SU-DHL-6 (cell line): ENCODE measurements at regions not wholly inside any gene's neighbourhood (a gene's known extent, or its start where the extent isn't known, plus 50 kb on each side); places are given as distances from the start of the nearest gene placed in this dataset.

Experiments
- H2AFZ ChIP-seq: fragments of 200-600 bp; sonication (generic); 2 replicates; pipeline ENCODE4 v1.6.1; 2014; ENCODE audit warnings: low read depth, mild to moderate bottlenecking, moderate library complexity, mixed read lengths, antibody characterized with exemption, low read length; ENCODE audit not compliant: severe bottlenecking
- H3F3A ChIP-seq: fragments of 200-600 bp; shearing (Covaris generic); 2 replicates; pipeline ENCODE4 v1.6.0; 2016; ENCODE audit warnings: antibody characterized with exemption, mild to moderate bottlenecking; ENCODE audit not compliant: insufficient read depth
- H3K27ac ChIP-seq: fragments of 200-600 bp; sonication (generic); 2 replicates; pipeline ENCODE4 v1.5.1; 2016; ENCODE audit warnings: low read depth, mild to moderate bottlenecking, low read length, moderate library complexity, mixed read lengths
- H3K27me3 ChIP-seq: fragments of 200-600 bp; sonication (generic), shearing (Covaris generic); 2 replicates; pipeline ENCODE4 v1.6.0; 2014; ENCODE audit warnings: mild to moderate bottlenecking, low read length
- H3K36me3 ChIP-seq: fragments of 200-600 bp; sonication (generic); 2 replicates; pipeline ENCODE4 v1.6.1; 2014; ENCODE audit warnings: mild to moderate bottlenecking, low read length, mixed read lengths
- H3K4me2 ChIP-seq: fragments of 300-600, 200-600 bp; shearing (Covaris generic), sonication (generic); 2 replicates; pipeline ENCODE4 v1.6.0; 2014; ENCODE audit warnings: low read length, low read depth, mild to moderate bottlenecking; ENCODE audit not compliant: poor library complexity, severe bottlenecking
- H3K4me3 ChIP-seq: fragments of 200-600 bp; sonication (generic); 2 replicates; pipeline ENCODE4 v1.5.1; 2014; ENCODE audit warnings: antibody characterized with exemption, low read length, mild to moderate bottlenecking, mixed read lengths; ENCODE audit not compliant: insufficient read depth, poor library complexity, severe bottlenecking
- H3K79me2 ChIP-seq: fragments of 200-600 bp; sonication (generic); 2 replicates; pipeline ENCODE4 v1.6.1; 2014; ENCODE audit warnings: mild to moderate bottlenecking, low read length, moderate library complexity; ENCODE audit not compliant: insufficient read depth
- H3K9ac ChIP-seq: fragments of 200-600 bp; sonication (generic); 2 replicates; pipeline ENCODE4 v1.7.0; 2014; ENCODE audit warnings: mild to moderate bottlenecking, low read length
- H3K9me2 ChIP-seq: fragments of 200-600 bp; sonication (generic); replicated peaks from 2 replicates; pipeline ENCODE4 v1.6.1; 2014; ENCODE audit warnings: low read length; ENCODE audit not compliant: insufficient read depth
- H3K9me3 ChIP-seq: fragments of 200-600 bp; sonication (generic); 2 replicates; pipeline ENCODE4 v1.6.1; 2014; ENCODE audit warnings: low read length, mixed read lengths; ENCODE audit not compliant: insufficient read depth
- H4K20me1 ChIP-seq: fragments of 200-600 bp; sonication (generic); 2 replicates; pipeline ENCODE4 v1.6.1; 2014; ENCODE audit warnings: low read depth, mild to moderate bottlenecking, antibody characterized with exemption, low read length, moderate library complexity, mixed read lengths
- EZH2phosphoT487 ChIP-seq: fragments of 200-600 bp; sonication (generic), shearing (Covaris generic); conservative IDR thresholded peaks from 2 replicates; pipeline ENCODE4 v1.6.1; 2018; ENCODE audit warnings: mild to moderate bottlenecking, antibody characterized with exemption, low read length, moderate library complexity, mixed read lengths
- TF ChIP-seq, protein P1 (sequence below): fragments of 200-600 bp; sonication (generic); IDR thresholded peaks from one replicate; pipeline ENCODE4 v1.5.1; 2017; ENCODE audit warnings: antibody characterized with exemption, mild to moderate bottlenecking, low read length, moderate library complexity; ENCODE audit not compliant: insufficient read depth, poor library complexity, severe bottlenecking

DNA sequence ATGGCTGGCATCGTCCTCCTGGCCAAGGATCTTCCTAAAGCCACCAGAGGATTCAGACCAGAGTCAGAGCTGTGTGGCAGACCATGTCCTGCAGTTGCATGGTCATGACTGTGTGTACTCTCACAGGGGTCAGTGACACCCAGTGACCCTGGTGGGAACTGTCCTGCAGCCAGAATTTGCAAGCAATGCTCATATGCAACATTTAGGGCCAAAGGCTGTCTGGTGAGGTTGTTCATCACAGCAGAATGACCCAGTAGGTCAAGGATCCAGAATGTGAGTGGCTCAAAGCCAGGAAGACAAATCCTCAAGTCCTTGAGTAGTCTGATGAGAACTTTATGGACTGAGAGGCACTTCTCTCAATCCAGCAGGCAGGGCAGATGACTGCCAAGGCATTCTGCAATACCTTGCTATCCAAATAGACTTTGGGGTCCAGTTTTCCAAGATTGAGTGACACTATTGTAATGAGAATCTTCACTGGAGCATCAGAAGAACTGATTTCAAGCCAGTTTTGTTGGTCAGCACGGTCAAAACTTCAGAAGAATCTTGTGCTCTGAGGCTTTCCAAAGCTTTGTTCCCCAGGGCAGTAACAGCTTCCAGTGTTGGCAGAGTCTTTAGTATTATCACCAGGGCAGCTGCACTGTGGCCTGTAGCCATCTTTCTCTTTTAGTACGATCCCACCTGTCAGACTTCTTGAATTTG lies 122.0 kb downstream of the PTCSC3 start:
- Histone ChIP-seq H4K20me1 (no peaks in the 10 kb centered on the region), H3K27me3 (no peaks in the 10 kb centered on the region), H3K79me2 (no peaks in the 10 kb centered on the region), H3K4me3 (no peak overlapping the region), H2AFZ (no peak overlapping the region), H3K36me3 (no peaks in the 10 kb centered on the region), H3K4me2 (no peak overlapping the region), H3K9me3 (no peaks in the 10 kb centered on the region), H3K9me2 (no peaks in the 10 kb centered on the region), H3F3A (no peaks in the 10 kb centered on the region), H3K27ac (no peak overlapping the region), H3K9ac (no peak overlapping the region)
- TF ChIP-seq, protein P1, sequence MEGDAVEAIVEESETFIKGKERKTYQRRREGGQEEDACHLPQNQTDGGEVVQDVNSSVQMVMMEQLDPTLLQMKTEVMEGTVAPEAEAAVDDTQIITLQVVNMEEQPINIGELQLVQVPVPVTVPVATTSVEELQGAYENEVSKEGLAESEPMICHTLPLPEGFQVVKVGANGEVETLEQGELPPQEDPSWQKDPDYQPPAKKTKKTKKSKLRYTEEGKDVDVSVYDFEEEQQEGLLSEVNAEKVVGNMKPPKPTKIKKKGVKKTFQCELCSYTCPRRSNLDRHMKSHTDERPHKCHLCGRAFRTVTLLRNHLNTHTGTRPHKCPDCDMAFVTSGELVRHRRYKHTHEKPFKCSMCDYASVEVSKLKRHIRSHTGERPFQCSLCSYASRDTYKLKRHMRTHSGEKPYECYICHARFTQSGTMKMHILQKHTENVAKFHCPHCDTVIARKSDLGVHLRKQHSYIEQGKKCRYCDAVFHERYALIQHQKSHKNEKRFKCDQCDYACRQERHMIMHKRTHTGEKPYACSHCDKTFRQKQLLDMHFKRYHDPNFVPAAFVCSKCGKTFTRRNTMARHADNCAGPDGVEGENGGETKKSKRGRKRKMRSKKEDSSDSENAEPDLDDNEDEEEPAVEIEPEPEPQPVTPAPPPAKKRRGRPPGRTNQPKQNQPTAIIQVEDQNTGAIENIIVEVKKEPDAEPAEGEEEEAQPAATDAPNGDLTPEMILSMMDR: no peak
- TF ChIP-seq EZH2phosphoT487: no peak

DNA sequence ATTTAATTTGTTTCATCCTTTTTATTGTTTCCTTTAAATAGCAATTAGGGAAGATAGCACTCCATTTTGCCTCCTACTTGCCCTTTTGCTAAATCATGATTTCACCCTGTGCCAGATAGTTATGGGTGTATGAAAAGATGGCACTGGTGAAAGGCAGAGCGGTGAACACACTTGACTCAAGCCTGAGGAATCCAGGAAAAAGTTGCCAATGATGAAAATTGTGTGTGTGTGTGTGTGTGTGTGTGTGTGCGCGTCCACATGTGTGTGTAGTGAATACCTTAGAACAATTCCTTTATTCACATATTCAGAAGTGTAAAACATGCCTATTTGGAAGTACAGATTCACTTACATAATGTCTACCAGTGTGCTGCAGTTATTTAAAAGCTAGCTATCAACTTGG lies 123.8 kb downstream of the PTCSC3 start:
- no peaks in the 10 kb centered on the region for H3K9me2 ChIP-seq
- no peak overlapping the region for H3K9ac ChIP-seq
- no peaks in the 10 kb centered on the region for H3K36me3 ChIP-seq
- H3K27me3 ChIP-seq: no peaks in the 10 kb centered on the region
- H3K9me3 ChIP-seq: no peaks in the 10 kb centered on the region
- H3K27ac ChIP-seq: no peak overlapping the region
- no peaks in the 10 kb centered on the region for H3F3A ChIP-seq
- H2AFZ ChIP-seq: no peak overlapping the region
- TF ChIP-seq EZH2phosphoT487: no peak
- TF ChIP-seq, protein P1: no peak
- no peak overlapping the region for H3K4me3 ChIP-seq
- H3K4me2 ChIP-seq: no peak overlapping the region
- no peaks in the 10 kb centered on the region for H4K20me1 ChIP-seq
- H3K79me2 ChIP-seq: no peaks in the 10 kb centered on the region

DNA sequence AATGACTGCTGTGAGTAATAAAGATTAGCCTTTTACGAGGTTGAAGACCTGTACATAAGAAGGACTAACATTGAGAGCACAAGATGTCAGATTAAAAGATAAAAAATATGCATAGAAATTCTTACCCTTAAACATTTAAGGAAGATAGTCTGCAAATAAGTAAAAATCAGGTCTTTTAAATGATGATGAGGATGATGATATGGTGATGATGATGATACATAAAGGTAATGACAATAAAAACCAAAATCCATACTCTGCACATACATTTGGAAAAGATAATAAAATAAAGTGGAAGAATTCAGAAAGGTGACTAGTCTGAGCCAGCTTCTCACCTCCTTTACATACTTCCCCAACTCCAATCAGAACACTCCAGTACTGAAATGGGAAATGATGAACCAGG lies 124.5 kb downstream of the PTCSC3 start:
- Histone ChIP-seq H3K4me3 (no peak overlapping the region), H2AFZ (no peak overlapping the region), H3K27me3 (no peaks in the 10 kb centered on the region), H3K9me2 (no peaks in the 10 kb centered on the region), H3K9ac (no peak overlapping the region), H3K4me2 (no peak overlapping the region), H3K9me3 (no peaks in the 10 kb centered on the region), H3K27ac (no peak overlapping the region), H4K20me1 (no peaks in the 10 kb centered on the region), H3K79me2 (no peaks in the 10 kb centered on the region), H3K36me3 (no peaks in the 10 kb centered on the region), H3F3A (no peaks in the 10 kb centered on the region)
- TF ChIP-seq, protein P1: no peak
- no peak for TF ChIP-seq EZH2phosphoT487
